HG03095 (cell line): ENCODE measurements at regions not wholly inside any gene's neighbourhood (a gene's known extent, or its start where the extent isn't known, plus 50 kb on each side); places are given as distances from the start of the nearest gene placed in this dataset.

ENCODE experiments used
- ATAC-seq: cut with Tn5 transposase; IDR thresholded peaks from one replicate; pipeline ENCODE4 v1.9.1; 2021; ENCODE audit warnings: moderate library complexity; ENCODE audit not compliant: unreplicated experiment

DNA sequence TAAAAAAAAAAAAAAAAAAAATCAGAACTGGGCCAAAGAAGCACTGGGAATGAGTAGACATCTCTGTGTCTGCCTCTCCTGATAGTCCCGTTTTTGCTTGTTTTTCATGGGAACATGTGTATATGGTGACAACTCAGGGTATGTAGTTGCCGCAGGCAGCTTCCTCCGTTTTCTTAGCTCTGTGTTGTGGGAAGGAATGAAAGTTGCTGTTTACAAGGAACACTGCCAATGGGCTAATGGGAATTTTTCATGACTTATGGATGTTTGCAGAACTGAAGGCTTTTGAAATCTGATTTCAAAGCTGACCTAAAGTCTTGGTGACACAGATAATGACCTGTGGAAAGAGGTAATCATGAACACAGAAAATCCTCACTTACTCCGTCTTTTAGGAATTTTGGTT, 146.4 kb upstream of the BTG1 start:
- ATAC-seq = no peak

DNA sequence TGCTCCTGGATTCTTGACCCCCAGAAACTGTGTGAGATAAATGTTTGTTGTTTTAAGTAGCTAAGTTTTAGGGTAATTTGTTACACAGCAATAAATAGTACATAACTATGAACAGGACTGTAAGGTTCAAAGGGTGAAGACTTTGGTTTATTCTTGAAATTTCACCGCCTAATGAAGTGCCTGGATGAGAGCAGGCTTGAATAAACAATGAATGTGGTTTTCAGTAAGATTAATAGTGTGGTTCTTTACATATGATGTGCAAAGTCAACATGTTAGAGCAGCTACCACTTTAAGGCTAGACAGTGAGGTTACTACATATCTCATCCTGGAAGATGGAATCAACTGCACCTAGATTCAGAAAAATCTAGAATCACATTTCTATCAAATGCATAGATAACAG, 145.2 kb upstream of the BTG1 start:
- ATAC-seq = no peak

DNA sequence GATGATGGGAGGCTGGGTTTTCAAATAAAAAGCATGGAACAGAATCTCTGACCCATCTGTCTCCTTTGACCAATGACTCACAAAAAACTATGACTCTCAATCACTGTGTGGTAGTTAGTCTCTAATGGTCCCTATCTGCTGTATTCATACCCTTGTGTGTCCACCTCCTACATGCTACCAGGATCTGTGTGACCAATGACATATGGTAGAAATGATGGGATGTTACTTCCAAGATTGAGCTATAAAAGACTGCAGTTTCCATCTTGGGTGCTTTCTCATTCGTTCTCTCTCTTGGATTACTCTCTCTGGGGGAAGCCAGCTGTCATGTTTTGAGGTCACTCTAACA, 144.7 kb upstream of the BTG1 start:
- ATAC-seq = no peak

DNA sequence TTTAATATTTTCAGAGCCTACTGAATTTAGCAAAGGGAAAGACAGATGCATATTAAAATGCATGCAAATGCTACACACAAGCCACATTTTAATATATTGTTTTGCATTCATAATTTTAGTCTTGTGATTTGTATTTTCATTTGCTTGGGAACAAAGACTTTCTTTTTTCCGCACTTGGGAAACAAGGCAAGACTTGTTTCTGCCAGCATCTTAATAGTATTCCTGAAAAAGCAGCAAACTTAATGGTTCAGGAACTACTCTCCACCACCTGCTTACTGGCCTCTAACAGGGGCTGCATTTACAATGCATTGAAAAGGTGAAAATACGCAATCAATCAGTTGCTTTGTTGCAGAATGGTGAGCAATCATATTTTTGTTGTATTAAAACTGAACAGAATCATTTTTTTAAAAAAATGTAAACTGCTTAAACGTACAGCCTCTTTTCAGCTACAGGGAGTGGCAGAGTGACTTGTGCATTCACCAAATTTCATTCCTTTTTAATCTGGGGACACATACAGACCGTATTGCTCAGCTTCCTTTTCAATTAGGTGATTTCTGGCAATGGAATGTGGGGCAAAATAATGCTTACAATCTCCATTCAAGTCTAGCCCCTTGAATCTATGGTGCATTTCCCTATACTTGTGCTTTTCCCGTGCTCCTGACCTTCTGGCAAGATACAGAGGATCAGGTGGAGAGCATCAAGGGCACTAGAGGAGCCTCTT, 144.1 kb upstream of the BTG1 start:
- no peak for ATAC-seq

DNA sequence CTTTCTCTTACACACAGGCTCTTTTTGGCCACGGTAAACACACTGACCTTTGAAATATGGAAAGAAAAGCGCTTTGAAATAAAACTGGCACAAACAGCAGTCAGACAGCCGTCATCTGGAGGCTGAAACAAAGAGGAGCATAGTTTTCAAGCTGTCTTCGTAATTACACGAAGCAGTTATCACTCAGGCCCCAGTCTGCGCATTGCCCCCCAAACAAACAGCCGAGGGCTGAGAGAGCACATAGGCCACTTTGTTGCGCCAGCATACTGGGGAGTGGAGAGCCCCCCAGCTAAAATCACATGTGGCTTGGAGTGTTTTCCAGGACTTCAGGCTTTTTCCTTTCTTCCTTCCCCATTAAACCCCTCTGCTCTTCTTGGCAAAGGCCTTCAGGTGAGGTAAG, 142.9 kb upstream of the BTG1 start:
- no peak for ATAC-seq

DNA sequence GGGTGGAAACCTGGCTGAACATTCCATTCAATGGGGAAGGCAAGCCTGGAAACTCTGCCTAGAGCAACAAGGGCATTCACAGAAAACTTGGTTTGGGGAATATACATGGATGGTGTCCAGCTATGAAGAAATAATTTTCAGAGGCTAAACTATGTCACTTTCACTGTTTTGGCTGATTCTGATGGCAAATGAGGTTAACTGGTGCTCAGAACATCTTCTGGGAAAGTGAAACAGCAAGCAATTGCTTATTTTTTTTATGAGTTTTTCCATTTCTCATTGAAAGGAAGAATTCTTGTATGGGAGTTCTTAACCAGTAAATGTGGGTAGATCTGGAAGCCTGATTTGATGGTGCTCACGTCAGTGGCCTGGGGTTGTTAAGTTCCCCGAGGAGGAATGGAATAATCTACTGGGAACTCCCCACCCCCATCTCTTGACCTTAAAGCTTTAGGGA, 132.8 kb upstream of the BTG1 start:
- no peak for ATAC-seq

DNA sequence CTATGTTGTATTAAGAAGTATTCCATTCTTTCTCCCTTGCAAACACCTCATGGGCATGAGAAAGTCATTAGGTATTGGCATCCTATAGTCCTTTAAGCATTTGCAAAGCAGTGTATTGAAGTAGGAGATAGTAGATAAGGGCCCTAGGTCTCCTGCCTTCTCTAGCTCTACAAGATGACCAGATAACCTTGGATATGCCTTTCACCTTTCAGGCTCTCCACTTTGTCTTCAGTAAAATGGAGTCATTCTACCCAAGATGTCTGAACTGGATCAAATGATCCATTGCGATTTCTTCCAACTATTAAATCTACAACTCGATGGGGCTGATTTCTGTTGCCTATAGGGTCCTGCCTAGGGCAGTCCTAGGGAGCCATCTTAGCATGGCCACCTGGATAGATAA, 132.1 kb upstream of the BTG1 start:
- ATAC-seq = no peak

DNA sequence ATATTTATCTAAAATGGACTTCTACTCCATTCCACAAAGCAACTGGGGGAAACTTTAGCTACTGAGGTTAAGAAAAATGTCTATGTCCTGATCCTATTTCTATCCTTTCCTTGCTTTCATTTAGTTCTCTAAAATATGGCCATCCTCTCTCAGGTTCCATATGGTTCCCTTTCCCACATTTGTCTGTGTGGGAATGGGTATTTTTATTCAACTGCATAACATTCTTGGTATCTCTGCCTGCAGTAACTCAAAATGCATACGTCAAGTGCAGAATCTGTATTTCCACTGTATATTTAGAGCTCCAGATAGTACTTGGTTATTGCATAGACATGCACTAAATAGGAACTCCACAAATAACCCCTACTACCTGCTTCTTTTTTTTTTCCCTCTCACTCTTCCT, 130.6 kb upstream of the BTG1 start:
- no peak for ATAC-seq

DNA sequence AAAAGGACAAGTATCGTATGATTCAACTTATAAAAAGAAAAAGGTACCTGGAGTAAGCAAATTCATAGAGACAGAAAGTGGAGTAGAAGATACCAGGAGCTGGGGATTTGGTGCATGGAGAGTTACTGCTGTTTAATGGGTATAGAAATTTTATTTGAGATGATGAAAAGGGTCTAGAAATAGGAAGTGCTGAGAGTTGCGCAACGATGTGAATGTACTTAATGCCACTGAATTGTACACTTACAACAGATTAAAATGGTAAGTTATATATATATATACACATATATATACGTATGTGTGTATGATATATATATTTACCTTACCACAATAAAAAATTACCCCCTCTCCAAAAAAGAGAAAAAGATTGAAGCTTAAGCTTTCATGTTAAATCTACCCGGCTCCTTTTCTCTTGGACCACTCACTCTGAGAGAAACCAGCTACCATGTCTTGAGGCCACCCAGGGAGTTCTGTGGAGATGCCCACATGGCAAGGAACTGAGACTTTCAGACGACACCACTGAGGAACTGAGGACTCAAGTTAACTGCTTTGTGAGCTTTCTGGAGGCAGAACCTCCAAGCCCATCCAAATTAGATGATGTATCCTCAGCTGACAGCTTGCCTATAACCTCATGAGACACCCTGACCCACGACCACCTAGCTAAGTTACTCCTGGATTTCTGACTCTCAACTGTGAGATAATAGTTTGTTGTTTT, 130.0 kb upstream of the BTG1 start:
- ATAC-seq = no peak

DNA sequence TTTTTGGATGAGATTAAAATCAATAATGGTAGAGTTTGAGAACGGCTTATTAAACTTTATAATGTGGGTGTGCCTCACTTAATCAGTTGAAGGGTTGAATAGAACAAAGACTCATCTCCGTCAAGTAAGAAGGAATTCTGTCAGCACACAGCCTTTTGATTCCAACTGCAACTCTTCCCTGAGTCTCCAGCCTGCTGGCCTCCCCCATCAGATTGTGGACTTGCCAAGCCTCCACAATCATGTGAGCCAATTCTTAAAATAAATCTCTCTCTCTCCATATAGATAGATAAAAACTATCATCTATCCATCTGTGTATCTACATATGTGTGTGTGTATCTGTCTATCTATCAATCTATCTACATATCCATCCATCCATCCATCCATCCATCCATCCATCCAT, 127.4 kb upstream of the BTG1 start:
- ATAC-seq = no peak

DNA sequence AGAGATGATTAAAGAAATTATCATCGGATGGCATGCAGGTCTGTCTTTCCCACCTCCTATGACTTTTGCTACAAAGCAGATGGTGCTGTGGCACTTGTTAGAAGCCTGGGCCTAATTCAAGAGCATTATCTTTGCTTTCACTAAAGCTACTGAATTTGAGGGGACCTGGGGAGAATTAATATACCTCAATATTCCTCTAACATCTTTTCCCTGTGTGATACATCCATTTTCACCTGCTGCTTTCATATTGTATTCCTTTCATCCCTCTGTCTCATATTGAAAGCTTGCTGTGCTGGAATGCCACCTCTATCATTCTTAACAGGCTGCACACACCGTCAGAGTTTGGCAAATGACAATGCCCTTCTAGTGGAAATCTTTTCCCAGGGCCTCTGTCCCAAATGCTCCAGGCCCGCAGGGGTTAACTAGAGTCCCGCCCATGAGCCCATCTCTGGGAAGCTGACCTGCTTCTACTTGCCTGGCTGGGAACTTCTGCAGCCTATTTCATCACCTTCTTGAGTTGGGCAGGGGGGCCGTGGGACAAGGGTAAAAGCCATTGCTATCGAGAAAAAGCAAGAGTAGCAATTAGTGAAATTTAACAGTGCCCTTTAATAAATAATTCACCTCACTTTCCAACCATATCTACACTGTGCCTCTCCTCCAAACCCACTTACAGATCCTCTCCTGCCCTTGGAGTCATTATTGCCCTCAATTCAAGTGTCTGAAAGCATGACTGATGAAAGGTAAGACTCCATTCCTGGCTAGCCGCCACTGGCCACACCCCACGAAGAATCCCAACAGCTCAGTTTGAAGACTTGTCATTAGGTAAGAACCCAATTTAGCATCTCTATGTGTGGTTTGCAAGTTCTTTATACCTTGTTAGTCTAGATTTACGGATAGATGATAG, 126.7 kb upstream of the BTG1 start:
- no peak for ATAC-seq

DNA sequence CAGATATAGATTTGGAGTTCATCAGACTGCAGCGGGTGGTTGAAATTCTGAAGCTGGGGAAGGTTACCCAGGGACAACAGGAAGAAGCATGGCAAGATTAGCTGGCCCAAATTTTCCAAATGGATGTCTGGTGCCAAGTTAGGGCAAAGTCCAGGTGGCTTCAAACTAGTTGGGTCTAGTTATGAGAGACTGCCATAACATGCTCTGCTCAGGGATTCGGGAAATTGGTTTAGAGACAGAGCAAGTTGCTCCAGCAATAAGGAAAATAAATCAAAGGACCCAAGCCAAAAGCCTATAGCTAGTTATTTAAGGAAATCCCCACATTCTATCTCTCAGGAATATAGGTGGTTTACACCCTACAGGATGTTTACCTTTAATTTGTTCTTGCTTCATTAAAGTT, 125.7 kb upstream of the BTG1 start:
- ATAC-seq = no peak

DNA sequence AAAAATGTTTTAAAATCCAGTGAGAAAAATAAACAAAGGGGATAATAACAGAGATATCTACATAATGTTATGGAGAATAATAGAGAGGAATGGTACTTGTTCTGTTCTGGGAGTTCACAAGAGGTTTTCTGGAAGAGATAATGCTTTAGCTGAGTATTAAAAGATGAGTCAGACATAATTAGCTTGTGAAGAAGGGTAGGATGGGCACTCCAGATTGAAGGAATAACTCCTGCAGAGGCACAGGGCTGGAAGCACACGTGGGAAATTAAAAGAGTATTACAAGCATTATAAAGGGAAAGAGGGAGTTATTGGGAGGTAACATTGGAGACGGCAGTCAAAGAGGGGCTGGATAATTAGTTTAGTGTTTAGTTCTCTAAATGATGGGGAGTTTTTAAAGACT, 124.9 kb upstream of the BTG1 start:
- ATAC-seq = no peak

DNA sequence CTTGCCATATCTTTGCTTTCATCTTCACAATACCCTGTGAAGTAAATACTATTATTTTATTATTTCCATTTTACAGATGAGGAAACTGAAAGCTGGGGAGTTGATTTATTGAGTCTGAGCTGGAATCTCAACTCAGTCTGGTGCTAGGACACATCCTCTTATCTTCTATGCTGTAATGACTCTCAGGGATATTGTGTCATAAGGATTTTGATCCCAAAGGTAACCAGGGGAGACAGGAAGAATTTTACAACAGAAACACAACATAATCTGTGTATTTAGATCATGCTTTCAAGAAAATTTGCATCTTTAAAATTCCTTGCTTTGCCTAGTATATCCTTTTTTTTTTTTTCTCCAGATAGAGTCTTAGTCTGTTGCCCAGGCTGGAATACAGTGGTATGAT, 123.3 kb upstream of the BTG1 start:
- ATAC-seq = no peak

DNA sequence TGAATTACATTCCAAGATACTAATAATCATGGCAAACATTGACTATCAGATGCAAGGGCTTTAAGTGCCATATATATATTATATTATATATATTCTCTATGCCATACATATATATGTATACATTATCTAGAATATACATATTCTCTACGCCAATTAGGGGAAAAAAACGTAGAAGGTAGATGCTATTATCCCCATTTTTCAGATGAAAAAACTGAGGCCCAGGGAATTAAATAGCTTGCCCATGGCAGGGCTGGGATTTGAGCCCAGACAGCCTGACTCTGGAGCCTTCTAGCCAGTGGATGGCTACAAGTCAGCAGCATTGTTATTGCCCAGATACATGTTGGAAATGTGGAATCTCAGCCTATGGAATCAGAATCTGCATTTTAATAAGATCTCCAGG, 116.0 kb upstream of the BTG1 start:
- ATAC-seq = no peak

DNA sequence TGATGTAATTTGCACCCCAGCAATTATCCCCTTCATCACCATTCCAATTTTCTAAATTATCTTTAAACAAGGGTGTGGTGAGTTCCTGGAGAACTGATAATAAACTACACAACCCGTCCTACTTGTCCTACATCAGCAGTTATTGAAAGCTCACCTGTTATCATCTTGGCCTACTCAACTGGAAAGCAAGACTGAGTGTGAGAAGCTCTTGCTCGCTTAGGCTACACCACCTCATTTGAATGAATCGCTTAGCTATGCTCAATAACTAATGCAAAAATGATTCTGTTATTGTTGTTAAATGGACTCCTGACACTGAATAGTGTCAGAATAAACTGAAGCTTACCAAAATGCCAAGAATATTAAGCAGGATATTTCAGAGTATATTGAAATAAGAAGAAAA, 115.4 kb upstream of the BTG1 start:
- no peak for ATAC-seq

DNA sequence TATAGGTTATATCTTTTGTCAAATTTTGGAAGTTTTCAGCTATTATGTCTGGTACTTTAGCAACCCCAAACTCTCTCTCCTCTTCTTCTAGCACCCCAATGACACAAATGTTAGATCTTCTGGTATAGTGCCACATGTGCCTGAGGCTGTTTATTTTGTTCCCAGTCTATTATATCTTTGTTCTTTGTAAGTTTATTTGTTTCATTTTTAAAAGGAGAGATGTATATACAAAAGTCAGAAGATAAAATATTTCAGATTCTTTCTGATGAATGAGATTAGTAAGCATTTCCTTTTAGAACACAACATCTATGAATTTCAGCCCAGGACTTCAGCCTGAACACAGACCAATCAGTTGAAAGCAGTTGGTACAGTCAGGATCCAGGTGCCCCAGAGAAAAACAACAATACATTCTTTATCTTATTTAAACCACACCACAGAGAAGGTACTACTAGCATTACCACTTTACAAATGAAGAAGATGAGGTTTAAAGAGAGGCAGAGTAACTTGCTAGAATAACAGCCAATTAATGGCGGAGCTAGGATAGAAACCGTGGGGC, 114.1 kb upstream of the BTG1 start:
- no peak for ATAC-seq

DNA sequence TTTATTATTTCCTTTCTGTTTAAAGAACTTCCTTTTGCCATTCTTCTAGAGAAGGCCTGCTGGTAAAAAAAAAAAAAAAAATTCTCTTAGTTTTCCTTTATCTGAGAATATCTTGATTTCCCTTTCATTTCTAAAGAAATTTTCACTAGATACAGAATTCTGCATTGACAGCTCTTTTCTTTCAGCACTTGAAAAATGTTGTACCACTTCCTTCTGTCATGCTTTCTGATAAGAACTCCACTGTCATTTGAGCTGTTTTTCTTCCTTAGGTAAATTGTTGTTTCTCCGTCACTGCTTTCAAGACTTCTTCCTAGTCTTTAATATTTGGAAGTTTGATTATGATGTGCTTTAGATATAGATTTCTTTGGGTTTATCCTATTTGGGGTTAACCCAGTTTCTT, 113.6 kb upstream of the BTG1 start:
- ATAC-seq = no peak

DNA sequence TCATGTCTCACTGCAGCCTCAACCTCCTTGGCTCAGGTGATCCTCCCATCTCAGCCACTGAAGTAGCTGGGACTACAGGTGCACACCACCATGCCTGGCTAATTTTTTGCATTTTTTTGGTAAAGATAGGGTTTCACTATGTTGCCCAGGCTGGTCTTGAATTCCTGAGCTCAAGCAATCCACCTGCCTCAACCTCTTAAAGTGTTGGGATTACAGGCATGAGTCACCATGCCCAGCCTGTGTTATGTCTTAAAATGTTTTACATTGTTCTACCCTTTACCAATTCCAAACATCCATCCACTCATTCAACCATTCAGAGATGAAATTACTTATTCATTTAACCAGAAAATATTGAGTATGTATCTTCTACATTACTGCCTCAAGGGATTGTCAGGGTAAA, 111.6 kb upstream of the BTG1 start:
- no peak for ATAC-seq

DNA sequence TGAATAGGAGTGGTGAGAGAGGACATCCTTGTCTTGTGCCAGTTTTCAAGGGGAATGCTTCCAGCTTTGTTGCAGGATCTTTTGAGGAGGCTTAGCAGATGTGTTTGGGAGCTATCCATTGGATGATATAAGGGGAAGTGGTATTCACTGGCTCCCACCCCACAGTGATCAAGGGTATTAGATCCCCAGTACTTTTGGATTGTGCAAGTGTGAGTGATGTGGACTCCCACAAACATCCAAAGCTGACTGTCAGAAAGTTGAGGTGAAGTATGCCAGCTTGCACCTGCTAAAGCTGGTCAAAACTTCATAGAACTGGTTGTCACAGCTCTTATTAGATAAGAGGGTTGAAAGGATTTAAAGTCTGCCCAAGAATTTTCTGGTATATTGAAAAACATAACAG, 110.1 kb upstream of the BTG1 start:
- no peak for ATAC-seq

DNA sequence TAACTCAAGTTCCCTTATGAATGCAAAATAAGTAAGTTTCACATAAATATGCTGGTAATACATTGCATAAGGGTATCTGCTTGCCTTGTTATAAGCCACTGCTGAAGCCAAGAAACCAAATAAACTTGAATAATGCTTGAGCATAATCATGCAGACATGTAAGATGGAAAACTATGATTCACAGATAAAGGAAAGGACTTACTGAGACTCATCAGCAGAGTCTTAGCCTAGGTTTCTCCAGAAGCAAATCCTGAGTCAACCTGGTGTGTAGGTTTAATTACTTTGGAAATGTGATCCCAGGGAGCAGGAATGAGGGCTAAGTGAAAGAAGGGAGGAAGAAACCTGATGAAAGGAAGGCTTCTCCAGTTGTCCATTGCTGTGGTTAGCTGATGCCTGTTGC, 107.7 kb upstream of the BTG1 start:
- no peak for ATAC-seq

DNA sequence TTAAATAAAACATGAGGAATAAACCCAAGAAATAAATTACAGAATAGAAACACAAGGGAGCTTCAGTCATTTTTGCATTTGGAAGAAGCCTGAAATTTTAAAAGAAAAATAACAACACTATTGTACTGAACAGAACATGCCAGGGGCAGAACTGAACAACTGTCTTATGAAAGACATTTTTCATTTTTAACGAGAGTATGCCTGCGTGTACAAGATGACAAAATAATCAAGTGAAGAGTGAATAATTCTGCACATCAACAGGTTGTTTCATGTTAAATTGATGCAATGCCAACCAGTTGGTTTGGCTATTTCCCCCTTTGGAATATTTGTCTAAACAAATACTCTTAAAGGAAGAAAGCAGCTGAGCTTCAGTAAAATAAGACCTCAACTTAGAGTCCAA, 103.3 kb upstream of the BTG1 start:
- ATAC-seq = no peak
